ENCODE measurements at regions not wholly inside any gene's neighbourhood (a gene's known extent, or its start where the extent isn't known, plus 50 kb on each side); places are given as distances from the start of the nearest gene placed in this dataset.
"Not testable (repeated sequence)": the region's sequence is repeated elsewhere in the genome, so short reads cannot be mapped to it uniquely, and the experiment has no call there.

DNA sequence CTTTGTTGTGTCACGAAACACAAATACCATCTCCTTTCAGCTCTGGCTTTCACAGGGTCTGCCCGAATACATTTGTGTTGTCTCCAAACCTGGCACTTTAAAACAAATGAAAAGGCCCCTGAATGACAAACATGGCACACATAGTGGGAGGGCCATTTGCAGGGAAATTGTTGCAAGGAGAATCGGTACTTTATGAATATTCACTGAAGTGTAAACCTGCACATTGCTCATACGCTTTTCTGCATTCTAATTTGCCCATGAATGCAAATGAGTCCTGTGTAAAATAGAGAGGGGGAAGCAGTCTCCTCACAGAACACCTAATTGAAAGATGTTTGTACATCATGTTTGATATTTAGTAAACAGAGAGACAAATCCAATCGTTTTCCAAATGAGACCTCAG, 82.7 kb upstream of the PCDH8 start:
- no peak for DNase-seq (ENCODE audit: low spot score)

DNA sequence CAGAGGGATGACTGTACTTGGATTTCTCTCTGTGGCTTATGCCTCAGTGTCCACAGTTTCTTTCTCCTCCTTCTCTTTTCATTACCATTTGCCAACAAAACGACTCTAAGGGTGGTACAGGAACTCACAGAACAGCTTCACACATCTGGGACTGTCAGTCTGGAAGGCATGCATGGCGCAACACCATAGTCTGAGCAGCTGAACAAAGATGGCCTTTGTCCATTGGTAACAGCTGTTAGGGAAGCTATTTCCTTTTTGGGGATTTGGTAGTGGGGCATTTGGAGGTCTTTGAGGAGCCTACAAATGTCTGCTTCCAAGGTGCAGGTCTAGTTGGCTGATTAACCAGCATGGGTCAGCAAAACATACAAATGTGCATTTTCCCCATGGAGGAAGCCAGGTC, 81.4 kb upstream of the PCDH8 start:
- no peak for DNase-seq (ENCODE audit: low spot score)

DNA sequence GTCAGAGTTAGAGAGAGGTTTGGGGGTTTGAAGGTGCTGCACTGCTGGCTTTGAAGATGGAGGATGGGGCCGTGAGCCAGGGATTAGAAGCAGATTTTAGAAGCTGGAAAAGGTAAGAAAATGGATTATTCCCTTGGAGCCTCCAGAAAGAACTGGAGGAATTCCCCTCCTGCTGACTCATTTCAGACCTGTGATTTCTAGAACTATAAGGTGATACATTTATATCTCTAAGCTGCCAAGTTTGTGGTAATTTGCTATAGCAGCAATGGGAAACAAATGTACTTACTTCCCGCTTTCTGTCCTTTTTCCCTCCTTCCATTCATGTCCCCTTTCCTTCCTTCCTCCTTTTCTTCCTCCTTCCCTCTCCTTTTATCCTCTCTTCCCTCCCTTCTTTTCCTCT, 78.5 kb upstream of the PCDH8 start:
- DNase-seq (ENCODE audit: low spot score): no peak

DNA sequence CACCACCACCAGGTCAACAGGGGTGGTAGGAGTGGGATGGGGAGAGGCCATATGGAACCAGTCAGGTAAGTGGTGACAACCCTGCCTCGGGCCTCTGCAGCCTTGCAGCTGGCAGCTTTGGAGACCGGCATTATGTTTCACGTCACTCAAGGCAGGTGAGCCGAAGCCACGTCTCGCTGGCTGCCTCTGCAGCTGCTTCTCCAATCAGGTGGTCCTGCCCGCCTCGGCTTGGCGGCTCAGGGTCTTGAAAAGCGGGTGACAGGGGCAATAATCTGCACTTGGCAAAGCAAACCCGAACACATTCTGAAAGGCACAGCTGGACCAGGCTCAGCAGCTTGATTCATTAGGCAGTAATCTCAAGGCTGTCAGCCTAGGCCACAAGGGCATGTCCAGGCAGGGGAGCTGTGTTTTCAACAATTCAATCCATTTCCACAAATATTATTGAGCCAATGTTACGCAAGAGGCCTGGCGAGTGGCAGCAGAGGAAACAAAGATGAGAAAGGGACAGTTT, 77.4 kb upstream of the PCDH8 start:
- no peak for DNase-seq (ENCODE audit: low spot score)

DNA sequence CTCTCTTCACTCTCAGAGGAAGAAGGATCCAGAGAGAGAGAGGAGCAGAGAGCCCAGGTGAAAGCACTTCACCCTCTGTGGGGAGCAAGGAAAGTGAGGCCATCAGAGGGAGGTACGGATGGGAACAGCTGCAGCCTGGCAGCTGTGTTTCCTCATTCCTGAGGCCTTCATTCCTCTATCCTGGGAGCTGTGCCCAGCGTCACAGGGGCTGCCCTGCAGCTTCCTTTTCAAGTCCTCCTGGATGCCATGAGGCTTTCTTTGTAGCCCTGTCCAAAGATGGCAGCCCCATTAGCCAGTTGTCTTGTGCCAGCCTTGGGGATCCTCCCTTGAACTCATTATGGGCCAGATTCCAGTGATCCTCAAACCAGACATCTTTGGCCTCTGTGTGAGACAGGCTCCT, 76.8 kb upstream of the PCDH8 start:
- no peak for DNase-seq (ENCODE audit: low spot score)

DNA sequence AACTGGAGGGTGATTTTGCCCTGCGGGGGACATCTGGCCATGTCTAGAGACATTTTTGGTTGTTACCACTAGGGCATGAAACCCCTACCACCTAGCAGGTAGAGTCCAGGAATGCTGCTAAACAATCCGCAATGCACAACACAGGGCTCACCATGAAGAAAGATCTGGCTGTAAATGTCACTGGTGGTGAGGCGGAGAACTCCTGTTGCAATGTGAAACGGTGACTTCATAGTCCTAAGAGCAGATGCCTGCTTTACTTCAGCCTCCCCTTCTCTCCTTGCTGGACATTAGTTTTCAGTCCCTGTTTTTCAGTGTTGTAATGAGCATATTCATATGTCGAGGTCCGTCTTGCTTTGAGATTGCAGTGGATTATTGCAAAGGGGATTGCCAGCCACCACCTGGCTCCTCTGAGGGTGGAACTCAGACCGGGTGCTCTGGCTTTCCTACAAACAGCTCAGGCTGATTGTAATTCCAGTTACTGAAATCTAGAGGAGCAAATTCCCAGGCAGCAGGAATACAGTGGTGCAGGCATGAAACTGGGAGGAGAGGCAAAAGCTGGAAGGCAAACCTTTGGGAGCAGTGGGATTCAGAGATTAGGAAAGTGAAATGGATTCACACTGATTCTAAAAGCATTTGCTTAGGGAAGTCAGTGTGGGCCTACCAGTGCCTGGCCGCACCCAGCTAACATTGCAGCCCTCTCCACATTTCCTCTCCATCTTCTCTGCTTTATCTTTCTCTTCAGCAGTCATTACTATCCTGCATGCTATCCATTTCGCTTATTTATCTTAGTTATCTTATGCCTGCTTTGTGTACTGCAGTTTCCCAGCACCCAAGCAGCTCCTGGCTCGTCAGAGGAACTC, 76.1 kb upstream of the PCDH8 start:
- DNase-seq (ENCODE audit: low spot score): no peak

DNA sequence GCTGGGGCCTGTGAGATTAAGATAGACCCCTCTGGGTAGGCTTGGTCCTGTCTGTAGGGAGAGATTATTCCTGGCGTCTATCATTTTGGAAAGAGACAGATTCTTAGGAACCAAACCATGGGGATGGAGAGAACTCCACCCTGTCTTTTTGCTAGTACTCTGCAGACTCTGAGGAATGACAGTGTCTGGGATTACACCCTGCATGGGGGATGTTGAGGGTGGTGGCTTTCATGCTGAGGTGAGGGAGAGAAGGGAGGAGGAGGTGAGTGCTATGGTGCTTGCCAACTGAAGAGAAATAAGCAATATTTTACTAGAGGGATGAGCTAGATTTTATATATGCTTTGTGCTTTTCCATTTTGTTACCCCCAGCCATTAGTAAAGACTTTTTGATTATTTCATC, 74.5 kb upstream of the PCDH8 start:
- no peak for DNase-seq (ENCODE audit: low spot score)

DNA sequence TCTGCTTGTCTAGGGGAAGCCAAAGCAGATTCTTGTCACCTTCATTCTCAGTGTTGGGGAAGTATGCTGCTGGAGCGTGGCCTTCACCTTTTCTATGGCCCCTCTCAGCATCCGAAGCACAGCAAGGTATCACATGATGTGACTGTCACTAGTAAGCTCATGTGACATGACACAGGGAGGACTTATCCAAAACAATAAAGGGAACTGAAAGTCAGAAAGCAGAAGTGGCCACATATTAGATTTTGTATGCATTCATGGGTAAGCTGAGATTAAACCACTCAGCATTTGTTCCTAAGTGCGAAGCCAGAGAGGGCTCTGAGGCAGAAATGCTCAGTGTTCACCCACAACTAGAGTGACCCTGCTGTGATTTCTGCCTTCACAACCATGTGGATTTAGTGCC, 72.8 kb upstream of the PCDH8 start:
- no peak for DNase-seq (ENCODE audit: low spot score)

DNA sequence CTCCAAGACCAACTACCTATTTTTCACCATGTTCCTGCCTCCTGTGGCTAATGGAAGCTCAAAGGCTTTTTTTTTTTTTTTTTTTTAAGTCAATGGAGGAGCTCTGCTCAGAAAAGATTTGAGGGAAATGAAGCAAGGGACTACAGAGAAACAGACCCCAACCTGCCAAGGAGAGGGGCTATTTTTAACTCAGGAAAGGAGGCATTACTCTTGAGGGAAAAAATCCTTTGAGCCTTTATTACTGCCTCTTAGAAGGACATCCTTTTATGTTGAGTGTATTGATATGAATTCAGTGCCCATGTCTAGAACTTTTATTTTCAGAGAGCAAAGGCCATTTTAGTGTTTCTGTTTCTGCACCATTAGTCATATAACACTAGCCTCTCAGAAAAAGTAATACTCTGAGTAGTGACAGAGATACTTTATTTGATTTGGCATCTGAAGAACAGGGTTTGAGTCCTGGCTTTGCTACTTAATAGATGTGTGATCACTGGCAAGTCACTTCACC, 68.1 kb upstream of the PCDH8 start:
- DNase-seq (ENCODE audit: low spot score): no peak

DNA sequence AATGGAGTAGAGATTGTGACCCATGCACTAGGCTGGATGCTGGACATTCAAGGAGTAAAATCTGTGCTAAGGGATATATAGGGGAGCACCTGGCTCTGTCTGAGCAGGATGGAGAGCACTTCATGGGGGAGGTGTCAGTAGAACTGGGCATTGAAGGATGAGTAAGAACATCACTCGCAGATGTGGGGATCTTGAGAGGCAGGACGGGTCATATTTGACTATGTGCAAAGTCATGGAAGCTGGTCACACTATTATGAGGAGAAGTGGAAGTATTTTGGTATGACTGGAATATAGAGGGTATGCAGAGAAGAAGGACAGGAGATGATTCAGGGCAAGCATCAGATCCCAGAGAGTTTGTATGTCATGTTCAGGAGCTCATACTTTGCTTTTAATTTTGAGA, 62.9 kb upstream of the PCDH8 start:
- no peak for DNase-seq (ENCODE audit: low spot score)

DNA sequence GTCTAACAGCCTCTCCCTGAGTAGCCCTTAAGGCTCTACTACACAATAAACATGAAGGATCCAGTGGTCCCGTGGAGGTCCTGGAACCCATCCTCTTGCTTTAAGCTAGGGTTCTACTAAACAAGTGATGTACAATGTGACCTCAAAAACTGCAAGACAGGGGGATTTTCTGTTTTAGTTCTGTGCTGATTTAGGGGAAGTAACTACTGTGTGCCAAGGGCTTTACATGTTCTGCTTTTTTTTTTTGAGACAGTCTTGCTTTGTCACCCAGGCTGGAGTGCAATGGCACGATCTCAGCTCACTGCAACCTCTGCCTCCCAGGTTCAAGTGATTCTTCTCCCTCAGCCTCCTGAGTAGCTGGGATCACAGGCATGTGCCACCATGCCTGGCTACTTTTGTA, 61.9 kb upstream of the PCDH8 start:
- not testable (repeated sequence) for DNase-seq (ENCODE audit: low spot score)

DNA sequence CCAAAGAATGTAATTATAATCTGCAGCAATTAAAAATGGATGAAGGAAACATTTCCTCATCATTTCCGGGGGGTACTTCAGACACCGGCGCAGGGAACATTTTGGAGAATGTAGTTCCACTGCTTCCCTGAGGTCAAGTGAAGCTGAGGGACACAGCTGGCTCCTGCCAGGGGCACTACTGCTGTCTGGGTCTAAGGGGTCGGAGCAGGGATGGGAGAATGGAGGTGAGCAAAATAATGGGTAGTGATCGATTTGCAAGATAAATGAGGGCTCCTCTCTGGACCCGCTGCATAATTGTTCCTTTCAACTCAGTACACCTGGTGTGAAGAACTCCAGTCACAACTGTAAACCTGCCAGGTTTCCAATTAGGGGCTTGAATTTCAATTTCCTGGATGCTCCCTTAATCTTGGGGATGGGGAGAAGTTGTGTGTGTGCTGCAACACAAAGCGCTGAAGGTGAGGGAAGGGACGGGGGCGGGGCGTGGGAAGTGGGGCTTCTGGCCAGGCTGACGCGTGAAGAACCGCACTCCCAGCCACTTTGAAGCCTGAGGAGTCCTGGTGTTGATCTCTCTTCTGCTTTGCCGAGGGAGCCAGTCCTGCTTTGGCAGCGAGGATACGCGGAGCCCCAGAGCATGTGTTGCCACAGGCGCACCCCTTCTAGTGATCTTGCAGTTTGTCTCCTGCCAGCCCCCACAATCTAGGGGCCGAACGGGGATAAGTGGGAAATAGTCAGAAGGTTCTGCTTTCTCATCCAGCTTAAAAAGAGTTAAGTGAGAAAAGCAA, 57.9 kb upstream of the PCDH8 start:
- DNase-seq (ENCODE audit: low spot score): no peak

DNA sequence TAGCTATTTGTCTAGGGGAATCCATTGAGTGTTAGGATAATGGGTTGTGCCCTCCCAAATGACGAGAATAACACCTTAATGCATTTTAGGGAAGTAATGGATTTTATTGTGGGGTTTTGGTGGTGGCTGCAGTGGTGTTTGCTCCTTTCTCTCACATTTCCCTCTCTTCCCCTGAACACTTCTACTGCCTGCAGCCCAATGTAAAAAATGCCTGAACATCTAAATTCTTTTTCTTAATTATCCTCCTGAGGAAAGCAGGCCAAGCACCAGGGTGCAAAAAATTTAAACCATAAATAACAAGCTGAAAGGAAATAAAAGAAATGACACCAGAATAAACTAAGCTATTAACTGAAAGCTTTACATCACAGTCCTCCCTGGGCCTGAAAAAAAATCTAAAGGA, 57.3 kb upstream of the PCDH8 start:
- no peak for DNase-seq (ENCODE audit: low spot score)

DNA sequence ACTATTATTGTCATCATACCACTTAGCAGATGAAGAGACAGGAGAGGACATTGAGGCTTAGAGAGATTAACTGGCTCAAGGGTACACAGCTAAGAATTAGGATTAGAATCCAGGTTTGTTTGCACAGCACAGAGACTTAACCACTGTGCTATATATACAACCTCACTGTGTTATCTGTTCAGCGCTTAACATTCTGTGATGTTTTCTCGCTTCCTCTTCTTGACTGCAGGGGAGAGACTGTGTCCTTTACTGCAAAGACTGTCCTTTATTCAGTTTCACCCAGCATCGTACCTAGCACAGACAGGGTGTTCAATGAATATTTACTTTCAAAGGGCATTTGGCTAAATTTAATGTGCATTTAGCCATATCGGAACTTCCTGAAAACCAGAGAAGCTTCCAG, 54.9 kb upstream of the PCDH8 start:
- no peak for DNase-seq (ENCODE audit: low spot score)

DNA sequence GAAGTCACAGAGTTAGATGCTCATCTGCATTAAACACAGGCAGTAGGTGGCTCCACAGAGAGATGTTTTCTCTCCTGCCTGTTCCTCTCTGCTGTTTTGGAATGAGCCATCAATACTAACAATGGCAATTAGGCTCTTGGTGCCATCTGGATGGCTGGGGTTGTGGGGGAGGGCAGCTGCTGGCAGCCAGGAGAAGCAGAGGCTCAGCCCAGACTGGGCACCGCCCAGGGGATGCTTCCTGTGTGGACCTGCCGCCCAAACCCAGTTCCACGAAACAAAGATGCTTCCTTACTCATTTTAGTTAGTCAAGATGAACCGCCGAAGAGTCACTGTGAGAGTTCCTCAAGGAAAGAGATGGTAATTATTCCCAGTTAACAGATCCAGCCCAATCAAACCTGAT, 50.8 kb upstream of the PCDH8 start:
- no peak for DNase-seq (ENCODE audit: low spot score)

All from mucosa of gallbladder (tissue), 1 donor.